DOHH2 (cell line): ENCODE measurements at regions not wholly inside any gene's neighbourhood (a gene's known extent, or its start where the extent isn't known, plus 50 kb on each side); places are given as distances from the start of the nearest gene placed in this dataset.
A peak's percentile ranks its signal among the peaks of the same experiment; 100 is the strongest.
"Not testable (repeated sequence)": the region's sequence is repeated elsewhere in the genome, so short reads cannot be mapped to it uniquely, and the experiment has no call there.

Experiments used
- H3F3A ChIP-seq: fragments of 200-600 bp; sonication (generic), shearing (Covaris generic); 2 replicates; pipeline ENCODE4 v1.6.0; 2016; ENCODE audit warnings: antibody characterized with exemption, mild to moderate bottlenecking; ENCODE audit not compliant: control insufficient read depth, insufficient read depth
- H3K27ac ChIP-seq: fragments of 200-600 bp; sonication (generic); 2 replicates; pipeline ENCODE4 v1.5.1; 2014; ENCODE audit warnings: low read depth, mild to moderate bottlenecking, low read length, moderate library complexity
- H3K27me3 ChIP-seq: fragments of 200-600 bp; sonication (generic); 2 replicates; pipeline ENCODE4 v1.6.1; 2014; ENCODE audit warnings: mild to moderate bottlenecking, low read length, mixed read lengths; ENCODE audit not compliant: control insufficient read depth
- H3K36me3 ChIP-seq: fragments of 200-600 bp; sonication (generic); 2 replicates; pipeline ENCODE4 v1.6.1; 2014; ENCODE audit warnings: mild to moderate bottlenecking, low read length, moderate library complexity, mixed read lengths; ENCODE audit not compliant: control insufficient read depth
- H3K4me1 ChIP-seq: fragments of 200-600 bp; sonication (generic); 2 replicates; pipeline ENCODE4 v1.6.1; 2014; ENCODE audit warnings: mild to moderate bottlenecking, low read length, mixed read lengths; ENCODE audit not compliant: control insufficient read depth
- H3K4me2 ChIP-seq: fragments of 200-600 bp; sonication (generic); 2 replicates; pipeline ENCODE4 v1.6.0; 2014; ENCODE audit warnings: mild to moderate bottlenecking, low read length, moderate library complexity
- H3K4me3 ChIP-seq: fragments of 200-600 bp; sonication (generic); 2 replicates; pipeline ENCODE4 v1.5.1; 2014; ENCODE audit warnings: mild to moderate bottlenecking, low read length, mixed read lengths
- H3K79me2 ChIP-seq: fragments of 200-600 bp; sonication (generic); 2 replicates; pipeline ENCODE4 v1.6.1; 2014; ENCODE audit warnings: mild to moderate bottlenecking, low read length, mixed read lengths; ENCODE audit not compliant: control insufficient read depth
- H3K9me2 ChIP-seq: fragments of 200-600 bp; sonication (generic); replicated peaks from 2 replicates; pipeline ENCODE4 v1.6.1; 2014; ENCODE audit warnings: mild to moderate bottlenecking, low read length, mixed read lengths; ENCODE audit not compliant: control insufficient read depth
- H3K9me3 ChIP-seq: fragments of 200-600 bp; sonication (generic); 2 replicates; pipeline ENCODE4 v1.6.1; 2014; ENCODE audit warnings: antibody characterized with exemption, low read length, mixed read lengths; ENCODE audit not compliant: control insufficient read depth, insufficient read depth
- H4K20me1 ChIP-seq: fragments of 200-600 bp; sonication (generic); 2 replicates; pipeline ENCODE4 v1.6.0; 2014; ENCODE audit warnings: low read depth, mild to moderate bottlenecking, antibody characterized with exemption, low read length, moderate library complexity; ENCODE audit not compliant: control insufficient read depth, insufficient read depth
- TF ChIP-seq, protein P1 (sequence below): fragments of 200-600 bp; sonication (generic); IDR thresholded peaks from one replicate; pipeline ENCODE4 v1.5.1; 2014; ENCODE audit warnings: antibody characterized with exemption, mild to moderate bottlenecking, low read depth, low read length; ENCODE audit not compliant: poor library complexity, severe bottlenecking

DNA sequence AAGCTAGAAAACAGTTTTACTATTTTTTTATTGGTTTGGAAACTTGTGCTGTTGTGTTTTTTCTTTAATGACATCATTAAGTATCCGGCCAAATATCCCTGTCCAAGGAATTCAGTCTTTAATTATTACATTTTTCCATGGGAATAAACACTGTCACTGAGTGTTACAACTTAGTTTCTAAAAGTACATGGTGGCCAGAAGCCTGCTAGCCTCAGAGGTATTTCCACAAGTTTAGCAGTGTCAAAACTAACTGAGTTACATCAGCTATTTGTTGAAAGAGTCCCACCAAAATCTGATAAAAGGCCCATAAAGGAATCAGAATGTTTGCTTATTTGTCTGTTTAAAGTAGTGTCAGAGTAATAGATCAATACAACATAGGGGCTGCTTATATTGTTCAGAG, 331.6 kb downstream of the GOLGA6L6 start:
- not testable (repeated sequence) for H3K9me2 ChIP-seq

GRCh38 chr15:20207607-20208006, 334.0 kb downstream of the GOLGA6L6 start:
- not testable (repeated sequence) for H3K36me3 ChIP-seq, H3K4me2 ChIP-seq, H3K27ac ChIP-seq, H4K20me1 ChIP-seq, H3K9me2 ChIP-seq, H3K4me3 ChIP-seq, H3K4me1 ChIP-seq, H3K27me3 ChIP-seq, H3F3A ChIP-seq, H3K9me3 ChIP-seq, H3K79me2 ChIP-seq

More for the DNA sequence above, 331.6 kb downstream of the GOLGA6L6 start:
- not testable (repeated sequence) for H3K4me1 ChIP-seq, H3K27ac ChIP-seq, H3F3A ChIP-seq, H4K20me1 ChIP-seq, H3K9me3 ChIP-seq, H3K79me2 ChIP-seq, H3K27me3 ChIP-seq, H3K4me2 ChIP-seq, H3K4me3 ChIP-seq, H3K36me3 ChIP-seq

GRCh38 chr15:20207198-20207597, 334.4 kb downstream of the GOLGA6L6 start:
- H3K9me2 ChIP-seq, H4K20me1 ChIP-seq, H3K79me2 ChIP-seq, H3K4me3 ChIP-seq, H3K36me3 ChIP-seq, H3K9me3 ChIP-seq, H3K4me1 ChIP-seq, H3K27ac ChIP-seq, H3K27me3 ChIP-seq, H3F3A ChIP-seq, H3K4me2 ChIP-seq: not testable (repeated sequence)

DNA sequence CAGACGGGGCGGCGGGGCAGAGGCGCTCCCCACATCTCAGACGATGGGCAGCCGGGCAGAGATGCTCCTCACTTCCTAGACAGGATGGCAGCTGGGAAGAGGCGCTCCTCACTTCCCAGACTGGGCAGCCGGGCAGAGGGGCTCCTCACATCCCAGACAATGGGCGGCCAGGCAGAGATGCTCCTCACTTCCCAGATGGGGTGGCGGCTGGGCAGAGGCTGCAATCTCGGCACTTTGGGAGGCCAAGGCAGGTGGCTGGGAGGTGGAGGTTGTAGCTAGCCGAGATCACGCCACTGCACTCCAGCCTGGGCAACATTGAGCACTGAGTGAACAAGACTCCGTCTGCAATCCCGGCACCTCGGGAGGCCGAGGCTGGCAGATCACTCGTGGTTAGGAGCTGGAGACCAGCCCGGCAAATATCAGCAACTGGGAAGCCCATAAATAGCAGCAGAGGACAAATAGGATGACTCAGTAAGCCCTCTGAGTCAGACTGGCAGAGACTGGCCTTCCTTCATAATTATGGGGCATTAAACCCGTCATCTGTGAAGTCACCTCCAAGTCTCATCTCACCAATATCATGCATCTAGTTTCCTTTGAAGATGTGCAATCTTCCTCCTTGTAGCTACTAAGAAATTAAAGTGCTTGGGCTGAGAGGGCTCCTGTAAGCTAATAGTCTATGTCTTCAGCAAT, 337.3 kb downstream of the GOLGA6L6 start:
- not testable (repeated sequence) for H3K9me3 ChIP-seq, H4K20me1 ChIP-seq, H3K4me2 ChIP-seq, H3K79me2 ChIP-seq, H3K9me2 ChIP-seq, H3K36me3 ChIP-seq, H3K27me3 ChIP-seq, H3K4me3 ChIP-seq, H3K4me1 ChIP-seq, H3F3A ChIP-seq, H3K27ac ChIP-seq

GRCh38 chr15:20203649-20204150, 337.9 kb downstream of the GOLGA6L6 start:
- not testable (repeated sequence) for H3K9me2 ChIP-seq, H3K9me3 ChIP-seq, H3K4me3 ChIP-seq, H3K27ac ChIP-seq, H3K27me3 ChIP-seq, H3K79me2 ChIP-seq, H3K4me1 ChIP-seq, H4K20me1 ChIP-seq, H3K4me2 ChIP-seq, H3F3A ChIP-seq, H3K36me3 ChIP-seq

DNA sequence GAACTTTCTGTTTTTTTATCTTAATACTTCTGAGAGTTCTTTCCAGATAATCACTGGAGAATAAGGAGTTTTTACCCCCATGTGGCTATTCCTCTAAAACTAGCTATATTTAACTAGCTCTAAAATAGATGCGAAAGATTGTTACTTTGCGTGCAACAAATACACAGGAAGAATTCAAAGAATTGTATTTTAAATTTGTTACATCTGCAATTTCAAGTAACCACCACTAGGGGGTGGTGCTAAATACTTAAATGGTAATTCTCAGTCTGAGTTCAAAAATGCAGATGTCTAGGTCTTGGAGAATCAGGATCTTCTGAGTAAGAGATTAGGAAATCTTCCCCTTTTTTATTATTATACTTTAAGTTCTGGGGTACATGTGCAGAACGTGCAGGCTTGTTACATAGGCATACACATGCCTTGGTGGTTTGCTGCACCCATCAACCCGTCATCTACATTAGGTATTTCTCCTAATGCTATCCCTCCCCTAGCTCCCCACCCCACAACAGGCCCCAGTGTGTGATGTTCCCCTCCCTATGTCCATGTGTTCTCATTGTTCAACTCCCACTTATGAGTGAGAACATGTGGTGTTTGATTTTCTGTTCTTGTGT, 346.9 kb downstream of the GOLGA6L6 start:
- H3K4me1 ChIP-seq = not testable (repeated sequence)

More for the DNA sequence above, 346.9 kb downstream of the GOLGA6L6 start:
- TF ChIP-seq, protein P1, sequence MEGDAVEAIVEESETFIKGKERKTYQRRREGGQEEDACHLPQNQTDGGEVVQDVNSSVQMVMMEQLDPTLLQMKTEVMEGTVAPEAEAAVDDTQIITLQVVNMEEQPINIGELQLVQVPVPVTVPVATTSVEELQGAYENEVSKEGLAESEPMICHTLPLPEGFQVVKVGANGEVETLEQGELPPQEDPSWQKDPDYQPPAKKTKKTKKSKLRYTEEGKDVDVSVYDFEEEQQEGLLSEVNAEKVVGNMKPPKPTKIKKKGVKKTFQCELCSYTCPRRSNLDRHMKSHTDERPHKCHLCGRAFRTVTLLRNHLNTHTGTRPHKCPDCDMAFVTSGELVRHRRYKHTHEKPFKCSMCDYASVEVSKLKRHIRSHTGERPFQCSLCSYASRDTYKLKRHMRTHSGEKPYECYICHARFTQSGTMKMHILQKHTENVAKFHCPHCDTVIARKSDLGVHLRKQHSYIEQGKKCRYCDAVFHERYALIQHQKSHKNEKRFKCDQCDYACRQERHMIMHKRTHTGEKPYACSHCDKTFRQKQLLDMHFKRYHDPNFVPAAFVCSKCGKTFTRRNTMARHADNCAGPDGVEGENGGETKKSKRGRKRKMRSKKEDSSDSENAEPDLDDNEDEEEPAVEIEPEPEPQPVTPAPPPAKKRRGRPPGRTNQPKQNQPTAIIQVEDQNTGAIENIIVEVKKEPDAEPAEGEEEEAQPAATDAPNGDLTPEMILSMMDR = peak; percentile 40
- H3K9me2 ChIP-seq, H3K27me3 ChIP-seq, H3K79me2 ChIP-seq, H3K9me3 ChIP-seq, H3K27ac ChIP-seq, H3K4me2 ChIP-seq, H3F3A ChIP-seq, H4K20me1 ChIP-seq, H3K36me3 ChIP-seq, H3K4me3 ChIP-seq: not testable (repeated sequence)
